Liver (tissue), 3 donors: ENCODE measurements at regions not wholly inside any gene's neighbourhood (a gene's known extent, or its start where the extent isn't known, plus 50 kb on each side); places are given as distances from the start of the nearest gene placed in this dataset.

ENCODE experiments used
- ATF3 ChIP-seq: IDR thresholded peaks from 2 replicates; pipeline ENCODE4 v1.6.1; 2016; ENCODE audit warnings: antibody characterized with exemption
- CTCF ChIP-seq: fragments of 150-350 bp; IDR thresholded peaks from 2 replicates; pipeline ENCODE4 v1.5.1; 2017; ENCODE audit warnings: improper control_type of control experiment, low read depth, low read length; ENCODE audit not compliant: missing input control
- EGR1 ChIP-seq, 2 donors: IDR thresholded peaks; 2 replicates each; pipeline ENCODE4 v1.6.1; 2016 to 2018; ENCODE audit warnings: antibody characterized with exemption in 2 of 2, low read depth in 2 of 2
- FOXA1 ChIP-seq: IDR thresholded peaks from 2 replicates; pipeline ENCODE4 v1.6.1; 2016; ENCODE audit warnings: antibody characterized with exemption
- GABPA ChIP-seq, 2 donors: IDR thresholded peaks in 1 of 2; conservative IDR thresholded peaks in 1 of 2; 2 replicates each; pipeline ENCODE4 v1.6.1; 2016; ENCODE audit warnings: antibody characterized with exemption in 2 of 2, mild to moderate bottlenecking in 1 of 2, moderate library complexity in 1 of 2
- MAX ChIP-seq: IDR thresholded peaks from 2 replicates; pipeline ENCODE4 v1.6.1; 2016; ENCODE audit warnings: antibody characterized with exemption
- RAD21 ChIP-seq, 2 donors: IDR thresholded peaks; 2 replicates each; pipeline ENCODE4 v1.6.1; 2016; ENCODE audit warnings: antibody characterized with exemption in 2 of 2, mild to moderate bottlenecking in 2 of 2
- REST ChIP-seq: IDR thresholded peaks from 2 replicates; pipeline ENCODE4 v1.6.1; 2016; ENCODE audit warnings: antibody characterized with exemption, mild to moderate bottlenecking
- RXRA ChIP-seq, 2 donors: IDR thresholded peaks; 2 replicates each; pipeline ENCODE4 v1.6.1; 2017 to 2018; ENCODE audit warnings: antibody characterized with exemption in 2 of 2, mild to moderate bottlenecking in 1 of 2
- SP1 ChIP-seq: IDR thresholded peaks from 2 replicates; pipeline ENCODE4 v1.6.1; 2018; ENCODE audit warnings: antibody characterized with exemption, mild to moderate bottlenecking
- YY1 ChIP-seq: IDR thresholded peaks from 2 replicates; pipeline ENCODE4 v1.6.1; 2016; ENCODE audit warnings: antibody characterized with exemption, mild to moderate bottlenecking
- ZBTB33 ChIP-seq: IDR thresholded peaks from 2 replicates; pipeline ENCODE4 v1.6.1; 2016; ENCODE audit warnings: antibody characterized with exemption
- donor health status: healthy.
- donor health status: healthy.

GRCh38 chr1:214187933-214188332 is 93.0 kb upstream of the SMYD2 start:
- TF ChIP-seq RAD21 (IDR thresholded peaks at IDR 0.05) = no peak
- TF ChIP-seq CTCF = no peak
- no peak for TF ChIP-seq EGR1 (IDR thresholded peaks at IDR 0.05; ENCODE audit: low read depth in 2 of 2)
- no peak for TF ChIP-seq YY1
- no peak for TF ChIP-seq REST
- no peak for TF ChIP-seq ZBTB33
- TF ChIP-seq RXRA (IDR thresholded peaks at IDR 0.05) = no peak
- no peak for TF ChIP-seq MAX
- TF ChIP-seq SP1 = no peak
- TF ChIP-seq GABPA (IDR thresholded peaks at IDR 0.05 in 1 of 2, conservative IDR thresholded peaks at IDR 0.05 in 1 of 2) = no peak
- no peak for TF ChIP-seq FOXA1
- TF ChIP-seq ATF3 = no peak
